T-helper 2 cell (primary cell): ENCODE measurements at regions not wholly inside any gene's neighbourhood (a gene's known extent, or its start where the extent isn't known, plus 50 kb on each side); places are given as distances from the start of the nearest gene placed in this dataset.
"Not testable (repeated sequence)": the region's sequence is repeated elsewhere in the genome, so short reads cannot be mapped to it uniquely, and the experiment has no call there.

Experiments
- DNase-seq, 5 experiments: peaks; one replicate each; pipeline versions ENCODE4 v3.0.0 to v3.0.0-alpha.2; 2012 to 2022

DNA sequence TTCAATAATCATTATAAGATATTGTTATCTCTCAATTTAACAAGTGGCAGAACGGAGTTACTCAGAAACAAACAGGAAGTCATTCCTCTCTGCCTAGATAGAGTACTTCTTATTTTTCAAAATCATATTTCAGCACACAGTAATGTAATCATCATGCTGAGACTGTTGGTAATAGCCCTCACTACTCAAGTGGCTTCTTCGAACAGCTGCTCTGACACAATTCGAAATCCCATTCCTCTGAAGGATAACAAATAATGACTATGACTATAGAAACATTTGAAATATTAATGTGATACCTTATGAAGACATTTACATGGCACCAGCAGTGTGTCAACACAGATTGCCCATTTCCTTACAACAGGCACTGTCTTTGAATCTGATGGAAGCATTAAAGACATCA, 1249.8 kb downstream of the NSUN3 start:
- DNase-seq: no peak

DNA sequence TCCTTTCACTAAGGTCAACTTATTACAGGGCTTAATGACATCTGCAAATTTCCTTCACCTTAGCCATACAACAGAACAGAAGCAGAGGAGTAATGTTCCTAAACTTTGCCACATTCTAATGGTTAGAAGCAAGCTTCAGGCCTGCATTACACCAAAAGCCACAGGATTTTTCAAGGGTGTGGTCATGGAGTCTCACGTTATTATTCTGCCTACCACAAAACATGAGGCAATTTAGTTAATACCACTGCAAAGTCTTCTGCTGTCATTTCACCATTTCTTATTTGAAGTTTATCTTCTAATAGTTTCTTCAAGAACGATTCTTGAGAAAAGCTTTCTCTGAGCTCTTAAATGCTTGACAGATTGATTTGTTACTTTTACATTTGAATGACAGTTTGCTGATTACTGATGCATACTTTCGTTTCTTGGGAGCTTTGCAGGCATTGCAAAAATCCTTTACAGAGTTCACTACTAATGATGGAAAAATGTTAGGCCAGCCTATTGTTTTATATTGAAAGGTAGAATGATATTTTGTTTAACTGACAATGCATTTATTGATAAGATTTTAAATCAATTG, 1257.1 kb downstream of the NSUN3 start:
- no peak for DNase-seq

DNA sequence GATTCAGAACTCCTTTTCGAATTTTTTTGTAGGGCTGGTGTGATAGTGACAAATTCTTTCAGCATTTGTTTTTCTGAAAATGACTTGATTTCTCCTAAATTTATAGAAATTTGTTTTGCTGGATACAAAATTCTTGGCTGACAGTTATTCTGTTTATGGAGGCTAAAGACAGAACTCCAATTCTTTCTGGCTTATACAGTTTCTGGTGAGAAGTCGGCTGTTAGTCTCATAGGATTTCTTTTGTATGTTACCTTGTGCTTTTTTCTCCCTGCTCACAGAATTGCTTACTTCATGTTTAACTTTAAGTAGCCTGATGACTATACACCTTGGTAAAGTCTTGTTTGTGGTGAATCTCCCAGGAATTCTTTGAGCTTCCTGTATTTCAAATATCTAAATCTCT, 1264.6 kb downstream of the NSUN3 start:
- no peak for DNase-seq

DNA sequence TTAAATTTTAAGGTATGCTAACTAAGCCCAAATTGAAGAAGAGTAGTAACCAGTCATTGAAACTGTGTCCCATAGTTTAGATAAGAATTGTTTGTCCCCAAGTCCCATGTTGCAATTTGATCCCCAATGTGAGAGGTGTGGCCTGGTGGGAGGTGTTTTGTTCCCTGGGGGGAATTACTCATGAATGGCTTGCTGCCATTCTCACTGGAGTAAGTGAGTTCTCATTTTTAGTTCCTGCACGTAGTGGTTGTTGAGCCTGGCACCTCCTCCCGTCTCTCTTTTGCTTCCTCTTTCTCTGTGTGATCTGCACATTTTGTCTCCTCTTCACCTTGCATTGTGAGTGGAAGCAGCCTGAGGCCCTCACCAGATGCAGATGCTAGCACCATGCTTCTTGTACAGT, 1271.0 kb downstream of the NSUN3 start:
- DNase-seq: no peak

DNA sequence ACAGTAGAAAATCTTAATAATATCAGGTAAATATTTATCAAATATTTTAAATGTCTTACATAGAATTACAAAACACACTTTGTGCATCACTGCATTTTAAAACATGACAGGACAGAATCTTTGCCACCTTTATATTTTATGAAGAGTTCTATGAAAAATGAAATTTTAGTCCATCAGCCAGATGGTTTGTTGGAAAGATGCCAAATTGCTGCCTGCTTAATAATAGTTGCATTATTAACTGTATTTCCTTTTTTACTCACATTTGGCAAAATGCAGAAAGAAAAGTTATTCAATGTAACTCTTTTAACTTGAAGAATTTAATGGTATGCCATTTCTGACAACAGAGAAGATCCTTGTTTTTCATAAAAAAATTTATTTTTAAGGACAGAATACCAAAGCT, 1271.6 kb downstream of the NSUN3 start:
- no peak for DNase-seq

DNA sequence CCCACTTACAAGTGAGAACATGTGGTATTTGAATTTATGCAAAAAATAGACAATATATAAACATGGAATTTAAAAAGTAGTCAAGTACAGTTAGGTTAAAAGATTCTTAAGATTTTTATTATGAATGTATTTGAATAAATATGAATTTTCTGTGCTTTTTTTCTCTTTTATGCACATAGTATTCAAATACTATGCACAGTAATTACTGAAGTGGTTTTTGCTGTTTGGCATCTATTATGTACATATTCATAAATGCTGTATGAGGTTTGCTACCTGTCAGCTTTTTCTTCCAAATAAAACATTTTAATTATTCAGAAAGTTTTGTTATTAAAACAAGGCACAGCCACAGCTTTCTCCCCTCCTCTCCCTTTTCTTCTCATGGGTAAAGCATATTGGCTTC, 1272.7 kb downstream of the NSUN3 start:
- no peak for DNase-seq

DNA sequence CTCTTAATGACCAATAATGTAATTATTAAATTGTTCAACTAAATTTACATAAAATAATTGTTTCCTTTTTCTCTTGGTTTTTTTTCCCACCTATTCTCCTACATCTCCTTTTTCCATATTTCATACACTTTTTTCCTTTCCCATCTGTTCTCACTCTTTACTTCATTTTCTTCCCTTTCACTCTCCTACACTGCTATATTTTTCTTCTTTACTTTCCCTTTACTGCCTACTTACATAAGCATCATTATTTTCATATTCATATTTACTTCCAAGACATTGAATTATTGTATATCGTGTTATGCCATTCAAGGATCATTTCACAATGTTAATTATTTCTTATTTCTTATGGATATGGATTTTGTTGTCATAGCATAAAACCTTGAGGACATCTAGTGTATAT, 1275.6 kb downstream of the NSUN3 start:
- no peak for DNase-seq

DNA sequence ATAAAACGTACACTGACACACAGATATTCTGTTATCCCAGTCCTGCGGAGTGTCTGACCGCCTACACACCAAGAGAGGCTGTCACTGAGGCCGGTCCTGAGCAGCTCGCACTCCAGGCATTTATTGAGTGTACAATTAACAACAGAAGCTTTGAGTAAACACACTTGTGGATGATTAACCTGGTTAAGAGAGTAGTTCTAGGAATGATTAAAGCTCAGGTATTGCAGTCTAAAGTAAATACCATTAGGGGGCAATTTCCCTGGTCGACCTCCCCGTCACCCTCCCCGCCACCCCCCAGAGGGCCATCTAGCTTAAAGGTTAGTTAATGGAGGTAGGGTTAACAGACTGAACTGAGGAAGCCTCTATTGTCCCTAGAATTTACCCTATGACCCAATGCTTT, 1278.5 kb downstream of the NSUN3 start:
- DNase-seq: no peak

DNA sequence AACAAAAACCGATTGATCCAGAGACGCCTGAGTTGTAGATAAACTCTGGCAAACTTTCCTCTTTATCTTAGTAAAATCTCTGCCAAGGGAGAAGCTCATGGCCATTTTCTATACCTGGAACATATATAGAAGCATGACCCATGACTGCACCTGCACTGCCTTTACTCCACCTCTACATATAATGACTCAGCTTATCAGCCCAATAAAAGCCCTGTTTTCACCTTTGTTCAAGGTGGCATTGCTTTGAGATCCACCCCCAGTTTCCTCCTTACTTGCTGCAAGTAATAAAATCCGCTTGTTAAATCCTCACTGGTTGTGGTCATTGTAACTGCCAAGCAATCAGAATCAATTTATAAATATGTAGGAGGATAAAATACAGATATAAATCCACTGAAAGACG, 1280.4 kb downstream of the NSUN3 start:
- DNase-seq: no peak

DNA sequence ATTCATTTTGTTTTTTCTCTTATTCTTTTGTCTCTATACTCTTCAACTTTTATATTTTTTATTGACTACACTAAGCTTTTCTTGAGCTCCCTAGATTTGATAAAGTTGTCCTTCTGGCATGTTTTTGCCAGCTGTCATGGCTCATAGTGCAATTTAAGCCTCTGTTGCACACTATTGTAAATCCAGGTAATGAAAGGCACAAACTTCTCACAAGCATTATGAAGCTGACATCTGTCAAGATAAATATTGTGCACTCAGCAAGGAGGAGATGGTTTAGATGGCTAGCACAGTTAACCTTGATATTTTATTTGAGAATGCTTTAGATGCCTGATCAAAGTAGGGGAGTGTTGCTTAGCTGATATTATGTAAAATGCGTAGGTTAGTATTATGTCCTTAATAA, 1280.9 kb downstream of the NSUN3 start:
- DNase-seq: no peak

DNA sequence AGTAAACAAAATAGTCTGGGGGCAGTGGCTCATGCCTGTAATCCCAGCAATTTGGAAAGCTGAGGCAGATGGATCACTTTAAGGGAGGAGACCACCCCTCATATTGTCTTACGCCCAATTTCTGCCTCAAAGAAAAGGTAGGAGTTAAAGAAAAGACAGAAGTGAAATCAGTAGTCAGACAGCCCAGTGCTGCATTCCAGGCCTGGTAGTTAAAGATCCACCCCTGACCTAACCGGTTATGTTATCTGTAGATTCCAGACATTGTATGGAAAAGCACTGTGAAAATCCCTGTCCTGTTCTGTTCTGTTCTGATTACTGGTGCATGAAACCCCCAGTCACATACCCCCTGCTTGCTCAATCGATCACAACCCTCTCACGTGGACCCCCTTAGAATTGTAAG, 1285.1 kb downstream of the NSUN3 start:
- DNase-seq: not testable (repeated sequence)

DNA sequence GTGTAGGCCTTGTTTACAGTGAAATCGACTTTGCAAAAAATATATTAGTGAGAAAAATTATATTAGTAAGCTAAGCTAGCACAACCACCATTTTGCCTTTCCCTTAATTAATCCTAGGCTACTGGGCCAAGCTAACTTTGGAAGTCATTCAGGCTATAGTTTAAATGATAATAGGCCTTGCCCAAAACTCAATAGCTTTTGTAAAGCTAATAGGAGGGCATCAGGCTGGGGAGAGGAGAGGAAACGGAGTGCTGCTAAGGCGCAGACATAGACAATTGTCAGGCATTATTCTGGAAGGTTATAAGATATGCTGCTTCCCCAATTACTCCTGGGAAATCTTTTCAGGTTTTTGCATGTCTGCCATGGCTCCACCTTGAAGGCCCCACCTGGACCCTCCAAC, 1286.0 kb downstream of the NSUN3 start:
- no peak for DNase-seq

DNA sequence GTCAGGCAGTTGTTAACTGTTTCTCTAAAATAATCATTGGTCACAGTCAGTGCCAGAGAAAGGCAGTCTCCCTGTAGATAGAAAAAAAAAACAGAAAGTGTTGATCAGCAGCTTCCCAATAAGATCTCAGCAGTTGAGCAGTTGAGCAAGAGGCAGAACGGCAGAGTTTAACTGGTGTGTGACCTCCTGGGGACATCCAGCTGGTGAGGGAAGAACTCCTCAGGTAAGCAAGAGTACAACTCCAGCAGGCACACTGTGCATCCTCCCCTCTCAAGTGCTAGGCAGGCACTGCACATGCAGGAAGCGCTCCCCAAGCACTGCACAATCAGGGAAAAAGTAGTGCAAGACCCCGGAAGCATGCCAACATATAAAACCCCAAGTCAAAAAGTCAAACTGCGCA, 1287.2 kb downstream of the NSUN3 start:
- DNase-seq: no peak

DNA sequence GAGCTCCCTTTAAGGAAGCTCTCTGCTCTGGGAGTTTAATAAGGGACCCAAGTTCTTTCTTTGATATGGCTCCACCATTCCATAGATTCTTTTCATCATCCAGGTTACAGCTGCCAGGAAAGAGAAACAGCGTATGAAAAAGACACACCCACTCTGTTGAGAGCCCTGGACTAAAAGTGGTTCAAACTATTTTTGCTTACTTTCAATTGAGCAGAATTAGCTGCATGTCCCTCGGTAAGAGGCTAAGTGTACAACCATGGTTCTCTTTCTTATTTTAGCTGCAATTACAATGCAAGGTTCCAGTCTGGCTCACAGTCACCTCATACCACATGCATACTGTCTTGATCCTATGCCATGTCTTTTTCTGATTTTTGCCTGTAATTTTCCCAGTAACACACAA, 1288.3 kb downstream of the NSUN3 start:
- DNase-seq: no peak

DNA sequence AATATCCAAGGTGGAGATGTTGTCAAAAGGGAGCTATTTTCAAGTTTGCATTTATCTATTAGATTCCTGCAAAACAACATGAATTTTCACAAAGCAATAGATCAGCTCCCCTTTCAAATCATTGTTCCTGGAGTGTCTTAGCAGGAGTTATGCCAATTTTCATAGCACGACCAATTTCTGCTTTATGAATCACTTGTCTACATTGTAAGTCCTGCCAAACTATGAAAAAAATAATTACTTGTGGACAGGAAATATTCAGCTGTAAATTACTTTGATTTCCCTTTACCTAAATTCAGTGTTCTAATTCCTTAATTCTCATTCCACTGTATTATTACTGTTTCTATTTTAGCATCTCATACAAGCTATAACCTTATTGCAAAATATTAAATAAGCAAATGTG, 1289.6 kb downstream of the NSUN3 start:
- DNase-seq: no peak

DNA sequence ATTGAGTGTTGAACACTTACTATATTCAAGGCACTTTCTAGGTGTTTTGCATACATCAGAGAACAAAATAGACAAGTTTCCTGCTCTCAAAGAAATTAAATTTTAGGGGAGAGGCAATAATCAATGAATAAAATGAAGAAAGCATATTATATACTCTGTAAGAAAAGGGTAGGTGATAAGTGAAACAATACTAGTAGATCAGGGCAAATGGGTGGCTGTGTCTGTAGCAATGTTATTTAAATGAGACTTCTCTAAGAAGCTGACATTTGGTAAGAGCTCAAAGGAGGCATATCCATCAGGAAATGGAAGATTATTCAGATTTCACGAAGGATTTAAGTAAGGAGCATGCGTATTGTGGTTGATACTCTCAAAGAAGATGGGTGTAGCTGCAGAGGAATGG, 1291.6 kb downstream of the NSUN3 start:
- DNase-seq: no peak

DNA sequence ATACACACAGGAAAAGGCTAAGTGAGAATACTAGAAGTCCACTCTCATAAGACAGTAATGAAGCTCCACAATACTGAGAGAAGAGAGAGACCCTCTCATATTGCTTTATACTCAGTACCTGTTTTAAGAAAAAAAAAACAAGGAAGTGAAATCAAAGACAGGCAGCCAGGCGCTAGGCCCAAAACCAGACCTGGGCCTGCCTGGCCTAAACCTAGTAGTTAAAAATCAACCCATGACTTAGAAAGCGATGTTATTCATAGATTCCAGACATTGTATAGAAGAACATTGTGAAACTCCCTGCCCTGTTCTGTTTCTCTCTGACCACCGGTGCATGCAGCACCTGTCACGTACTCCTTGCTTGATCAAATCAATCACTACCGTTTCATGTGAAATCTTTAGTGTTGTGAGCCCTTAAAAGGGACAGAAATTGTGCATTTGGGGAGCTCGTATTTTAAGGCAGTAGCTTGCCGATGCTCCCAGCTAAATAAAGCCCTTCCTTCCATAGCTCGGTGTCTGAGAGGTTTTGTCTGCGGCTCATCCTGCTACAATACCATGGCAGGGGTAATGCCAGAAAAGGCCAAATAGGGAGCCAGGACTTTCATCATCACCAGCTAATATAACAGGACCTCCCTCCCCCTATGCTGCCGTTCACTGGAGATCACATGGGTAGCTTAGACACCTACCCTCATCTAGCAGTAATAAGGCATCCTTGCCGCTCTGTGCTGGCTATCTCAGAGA, 1294.1 kb downstream of the NSUN3 start:
- no peak for DNase-seq

DNA sequence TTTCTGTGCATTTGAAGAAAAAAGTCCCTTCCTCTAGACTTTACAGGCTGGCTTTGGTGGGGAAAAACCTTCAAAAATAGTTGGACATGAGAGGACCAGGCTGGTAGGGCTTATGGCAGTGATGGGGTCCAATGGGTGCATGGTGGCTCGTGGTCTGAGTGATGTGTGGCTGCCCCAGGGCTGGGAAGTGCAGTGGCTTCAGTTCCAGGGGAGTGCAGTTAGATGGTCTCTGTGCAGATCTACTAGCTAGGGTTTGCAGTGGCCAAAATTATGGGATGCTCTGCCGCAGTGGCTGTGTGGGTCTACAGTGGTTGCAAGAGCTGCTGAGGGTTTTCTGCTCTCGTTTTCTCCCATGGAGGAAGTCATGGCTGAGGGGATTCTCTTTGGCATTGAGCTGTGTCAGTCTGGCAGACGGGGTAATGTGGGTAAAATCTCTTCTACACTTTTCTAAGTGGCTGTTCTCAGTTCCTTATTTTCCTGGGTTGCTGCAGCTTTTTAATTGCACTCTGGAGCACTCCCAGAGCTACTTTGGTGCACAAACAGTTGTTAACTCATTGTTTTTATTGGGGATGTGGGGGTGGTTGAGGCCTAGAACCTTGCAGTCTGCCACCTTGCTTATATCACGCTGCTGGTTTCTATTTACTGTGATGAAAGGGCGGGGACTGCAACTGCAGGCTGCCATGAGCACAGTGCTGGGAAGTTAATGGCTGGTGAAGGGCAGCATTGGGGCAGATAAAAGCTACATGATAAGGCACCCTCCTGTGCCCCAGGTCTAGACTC, 1324.6 kb downstream of the NSUN3 start:
- no peak for DNase-seq

DNA sequence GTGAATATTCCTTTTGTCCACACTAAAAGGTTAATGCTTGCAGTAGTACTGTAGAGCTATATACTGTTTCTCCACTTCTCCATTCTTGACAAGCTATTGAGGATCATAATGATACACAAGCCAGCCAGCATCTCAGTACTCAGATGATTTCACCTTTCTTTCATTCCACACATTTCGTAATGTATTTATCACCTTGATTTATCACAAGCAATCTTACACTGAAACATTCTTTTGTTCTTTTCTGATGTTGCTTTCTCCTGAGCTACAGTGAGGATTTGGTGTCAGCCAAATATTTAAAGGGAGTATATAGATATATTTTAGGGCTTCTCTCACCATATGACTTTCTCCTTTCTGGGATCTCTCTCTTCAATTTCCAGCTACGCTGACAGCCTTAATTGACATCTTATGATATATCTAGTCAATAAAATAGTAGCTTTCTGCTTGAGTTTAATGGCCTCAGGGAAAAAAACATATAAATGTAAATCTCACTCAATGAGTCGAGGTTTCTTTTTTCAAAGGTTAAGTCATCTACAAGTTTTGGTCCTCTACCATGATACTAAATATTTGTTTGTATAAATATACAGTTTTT, 1327.0 kb downstream of the NSUN3 start:
- no peak for DNase-seq

DNA sequence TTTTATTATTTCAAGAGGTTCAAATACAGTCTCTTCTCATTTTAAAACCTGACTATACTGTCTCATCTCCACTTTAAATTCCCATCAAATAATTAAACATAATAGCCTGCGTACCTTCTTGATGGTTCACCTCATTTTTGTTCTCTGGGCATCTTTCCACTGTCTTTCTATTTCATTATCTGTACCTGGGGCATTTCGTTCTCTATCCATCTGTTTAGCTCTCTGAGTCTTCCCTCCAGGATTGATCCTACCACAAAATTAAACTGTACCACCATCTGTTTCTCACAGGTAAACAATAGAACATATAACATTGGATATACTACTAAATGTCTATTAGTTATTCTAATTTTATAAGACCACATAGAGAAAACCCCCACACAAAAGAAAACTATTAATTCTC, 1331.4 kb downstream of the NSUN3 start:
- no peak for DNase-seq

DNA sequence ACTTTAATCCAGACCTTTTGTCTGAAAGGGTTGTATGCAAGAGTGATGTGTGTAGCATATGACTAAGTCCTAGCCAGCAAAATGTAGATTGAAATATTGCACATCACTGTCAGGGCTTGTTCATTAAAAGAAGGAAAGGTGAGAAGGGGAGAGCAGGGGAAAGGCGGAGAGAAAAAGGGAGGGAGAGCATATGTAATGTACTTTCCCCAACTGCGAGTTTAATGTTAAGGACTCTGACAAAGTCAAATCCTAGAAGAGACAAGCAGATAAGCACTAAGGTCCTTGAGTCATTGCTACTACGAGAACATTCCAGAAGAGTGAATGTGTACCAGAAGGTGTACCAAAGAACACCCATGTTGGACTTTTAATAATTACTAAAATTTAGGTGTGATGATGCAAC, 1336.7 kb downstream of the NSUN3 start:
- DNase-seq: no peak

DNA sequence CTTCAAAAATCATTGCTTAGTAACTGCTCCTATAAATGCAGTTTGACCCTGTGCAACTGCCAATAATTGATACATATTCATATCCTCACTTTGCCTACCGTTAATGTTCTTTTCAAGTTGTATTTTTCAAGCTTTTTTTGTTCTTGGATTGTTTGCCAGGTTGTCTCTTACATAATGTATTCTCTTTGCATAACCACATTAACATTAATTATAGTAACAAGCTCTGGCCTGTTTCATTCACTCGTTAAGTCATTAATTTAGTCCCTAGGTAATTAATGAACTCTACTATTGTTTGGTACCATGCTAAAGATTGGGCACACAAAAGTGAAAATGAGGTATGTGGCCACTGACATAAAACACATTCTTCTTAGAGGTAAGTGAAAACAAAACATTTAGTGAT, 1338.8 kb downstream of the NSUN3 start:
- DNase-seq: no peak

DNA sequence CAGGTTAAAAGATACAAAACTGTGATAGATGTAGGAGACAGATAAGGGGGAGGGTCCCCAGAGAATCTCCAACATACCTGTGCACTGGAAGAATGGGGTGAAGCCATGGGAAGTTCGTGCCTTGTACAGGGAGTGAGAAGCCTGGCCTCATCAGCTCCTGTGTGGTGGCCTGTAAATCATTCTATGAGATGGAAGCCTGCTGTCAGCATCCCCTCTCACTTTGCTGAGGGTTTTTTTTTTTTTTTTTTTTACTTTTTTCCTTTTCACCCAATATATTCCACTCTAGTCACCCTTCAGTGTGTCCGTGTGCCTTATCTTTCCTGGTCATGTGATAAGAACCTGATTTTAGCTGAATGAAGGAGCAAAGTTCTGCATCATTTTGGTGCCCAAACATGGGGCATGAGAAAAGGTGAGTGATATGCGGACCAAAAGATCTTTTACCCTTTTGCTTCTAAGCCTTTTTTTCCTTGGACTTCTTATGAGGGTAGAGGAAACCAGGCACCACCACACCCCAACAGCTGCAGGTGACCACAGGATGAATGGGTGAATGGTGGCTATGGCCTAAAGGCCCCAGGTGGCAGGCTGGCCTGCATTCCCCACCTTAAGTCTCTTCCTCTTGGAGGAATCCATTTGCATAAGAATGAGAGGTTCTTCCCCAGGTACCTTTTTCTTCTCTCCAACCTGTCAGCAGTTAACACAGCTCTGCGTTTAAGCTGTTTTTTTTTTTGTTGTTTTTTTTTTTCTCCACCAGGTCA, 1345.0 kb downstream of the NSUN3 start:
- DNase-seq: no peak
